Stimulated activated effector memory CD8-positive, alpha-beta T cell treated with anti-CD3 and anti-CD28 coated beads, Interleukin-12 subunit alpha, Interleukin-12 subunit beta, amount 100 ng/mL, for 72 hours (primary cell): ENCODE measurements at regions not wholly inside any gene's neighbourhood (a gene's known extent, or its start where the extent isn't known, plus 50 kb on each side); places are given as distances from the start of the nearest gene placed in this dataset.
A peak's percentile ranks its signal among the peaks of the same experiment; 100 is the strongest.

Experiments
- ATAC-seq: fragments of 150-1000 bp; cut with Tn5 transposase; 2 replicates; pipeline ENCODE4 v1.10.0; 2021
- DNase-seq, 2 donors: peaks; one replicate each; pipeline ENCODE4 v3.0.0; 2021 to 2022; ENCODE audit warnings: low spot score in 2 of 2
- H3K27ac Mint-ChIP-seq: one replicate; pipeline ENCODE4 v1.8.0; 2022; ENCODE audit warnings: mild to moderate bottlenecking, mixed read lengths
- H3K36me3 Mint-ChIP-seq: one replicate; pipeline ENCODE4 v1.8.0; 2022; ENCODE audit warnings: mild to moderate bottlenecking, mixed read lengths
- H3K4me1 Mint-ChIP-seq: one replicate; pipeline ENCODE4 v1.8.0; 2022; ENCODE audit warnings: mixed read lengths
- H3K4me3 Mint-ChIP-seq: one replicate; pipeline ENCODE4 v1.8.0; 2022; ENCODE audit warnings: mild to moderate bottlenecking, mixed read lengths
- H3K9me3 Mint-ChIP-seq: one replicate; pipeline ENCODE4 v1.8.0; 2022; ENCODE audit warnings: mixed read lengths

DNA sequence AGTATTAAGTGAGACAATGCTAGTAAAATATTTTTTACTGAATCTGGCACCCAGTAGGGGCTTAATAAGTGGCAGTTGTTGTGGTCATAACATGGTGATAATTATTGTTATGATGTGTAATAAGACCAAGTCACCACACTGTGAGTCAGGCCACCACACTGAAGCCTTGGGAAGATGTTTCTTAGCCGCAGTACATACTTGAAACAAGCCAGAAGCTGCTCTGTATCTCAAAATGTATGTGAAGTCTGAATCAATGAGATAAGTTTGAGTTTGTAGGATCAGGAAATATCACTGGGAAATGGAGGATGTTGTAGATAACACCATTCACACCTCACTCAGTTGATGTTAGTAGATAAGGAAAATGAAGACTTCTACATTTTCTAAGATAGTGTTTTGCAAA, 51.3 kb upstream of the PTPN3 start:
- no peak for ATAC-seq
- H3K27ac Mint-ChIP-seq = no peak overlapping the region

DNA sequence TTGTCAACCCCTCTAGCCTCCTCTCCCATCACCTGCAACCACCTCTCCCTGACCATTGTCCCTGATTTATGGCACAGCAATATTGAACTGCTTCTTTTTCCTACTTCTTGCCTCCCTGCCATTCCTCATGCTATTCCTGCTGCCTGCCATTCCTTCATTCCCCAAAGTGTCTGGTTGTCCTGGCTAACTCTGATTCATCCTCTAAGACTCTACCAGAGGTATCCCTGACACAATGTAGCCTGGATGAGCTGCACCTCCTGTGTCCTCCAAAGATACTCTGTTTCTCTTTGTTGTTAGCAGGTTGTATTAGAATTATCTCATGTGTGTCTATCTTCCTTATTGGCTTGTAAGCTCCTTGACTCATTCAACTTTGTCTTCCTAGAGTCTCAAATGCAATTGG, 53.5 kb upstream of the PTPN3 start:
- no peak for ATAC-seq
- H3K4me3 Mint-ChIP-seq = no peak overlapping the region
- DNase-seq = no peak
- H3K9me3 Mint-ChIP-seq = peaks cover 13% of the 10 kb centered on the region
- H3K36me3 Mint-ChIP-seq = no peaks in the 10 kb centered on the region
- H3K4me1 Mint-ChIP-seq = no peaks in the 10 kb centered on the region
- H3K27ac Mint-ChIP-seq = no peak overlapping the region

More for the DNA sequence above, 51.3 kb upstream of the PTPN3 start:
- Mint-ChIP-seq H3K4me1 (no peaks in the 10 kb centered on the region), H3K36me3 (no peaks in the 10 kb centered on the region), H3K9me3 (peaks cover 17% of the 10 kb centered on the region), H3K4me3 (no peak overlapping the region)
- no peak for DNase-seq

DNA sequence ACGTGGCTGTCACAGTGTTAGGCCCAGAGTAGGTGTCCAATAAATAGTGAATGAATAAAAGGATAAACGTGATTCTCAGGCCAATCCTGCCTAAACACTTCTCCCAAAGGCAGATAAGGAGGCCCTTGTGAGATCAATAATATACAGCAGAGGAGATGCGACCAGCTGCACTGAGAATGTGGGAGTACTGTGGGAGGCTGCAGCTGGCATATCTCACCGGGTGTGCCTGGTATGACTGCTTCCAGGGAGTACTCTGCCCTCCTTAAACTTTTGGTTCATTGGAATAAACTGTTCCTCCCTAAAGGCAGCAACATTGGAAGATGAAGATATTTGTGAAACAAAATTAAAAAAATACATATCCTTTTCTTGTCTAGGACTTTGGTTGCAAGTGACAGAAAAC, 57.1 kb upstream of the PTPN3 start:
- Mint-ChIP-seq H3K9me3 (peaks cover 13% of the 10 kb centered on the region), H3K27ac (no peak overlapping the region), H3K36me3 (no peaks in the 10 kb centered on the region), H3K4me3 (no peak overlapping the region), H3K4me1 (no peaks in the 10 kb centered on the region)
- ATAC-seq = no peak
- DNase-seq = no peak

DNA sequence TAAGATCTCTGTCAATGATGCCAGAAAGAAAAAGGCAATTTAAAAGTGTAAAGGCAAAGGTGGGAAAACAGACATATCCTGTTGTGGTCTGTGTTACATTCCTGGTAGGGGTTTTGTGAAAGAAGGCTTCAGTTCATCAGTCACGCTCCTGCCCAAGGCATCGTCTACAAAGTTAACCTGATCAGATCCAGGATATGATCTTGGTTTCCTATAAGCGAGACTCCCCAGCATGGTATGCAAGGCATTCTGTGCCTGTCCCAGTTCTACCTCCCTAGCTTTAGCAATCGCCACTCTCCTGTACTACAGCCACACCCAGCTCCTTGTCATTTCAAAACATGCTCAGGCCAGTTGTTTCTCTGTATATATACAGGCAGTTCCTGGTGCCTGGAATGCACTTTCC, 58.0 kb upstream of the PTPN3 start:
- no peak for ATAC-seq
- no peak overlapping the region for H3K27ac Mint-ChIP-seq

DNA sequence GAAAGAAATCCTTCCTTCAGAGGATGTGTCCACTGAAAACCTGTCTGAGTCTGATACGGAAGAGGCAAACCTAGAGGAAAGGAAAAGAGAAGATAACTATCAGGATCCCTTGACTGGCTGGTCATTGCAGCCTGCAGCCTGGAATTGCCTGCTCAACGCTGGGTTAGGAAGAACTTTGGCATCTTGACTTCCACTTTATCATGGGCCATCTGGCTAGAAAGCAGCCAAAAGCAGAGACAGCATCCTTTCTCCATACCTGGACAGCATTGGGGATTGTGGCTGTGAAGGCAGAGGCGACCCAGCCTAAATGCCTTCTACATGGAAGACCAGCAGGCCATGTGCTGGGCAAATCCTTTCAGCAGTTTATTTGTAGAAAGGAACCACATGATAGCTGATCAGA, 58.7 kb upstream of the PTPN3 start:
- Mint-ChIP-seq H3K9me3 (peaks cover 7% of the 10 kb centered on the region), H3K27ac (no peak overlapping the region)

More for the DNA sequence above, 58.0 kb upstream of the PTPN3 start:
- no peak overlapping the region for H3K4me3 Mint-ChIP-seq
- H3K36me3 Mint-ChIP-seq = no peaks in the 10 kb centered on the region
- no peak for DNase-seq
- H3K9me3 Mint-ChIP-seq = peaks cover 13% of the 10 kb centered on the region
- no peaks in the 10 kb centered on the region for H3K4me1 Mint-ChIP-seq

DNA sequence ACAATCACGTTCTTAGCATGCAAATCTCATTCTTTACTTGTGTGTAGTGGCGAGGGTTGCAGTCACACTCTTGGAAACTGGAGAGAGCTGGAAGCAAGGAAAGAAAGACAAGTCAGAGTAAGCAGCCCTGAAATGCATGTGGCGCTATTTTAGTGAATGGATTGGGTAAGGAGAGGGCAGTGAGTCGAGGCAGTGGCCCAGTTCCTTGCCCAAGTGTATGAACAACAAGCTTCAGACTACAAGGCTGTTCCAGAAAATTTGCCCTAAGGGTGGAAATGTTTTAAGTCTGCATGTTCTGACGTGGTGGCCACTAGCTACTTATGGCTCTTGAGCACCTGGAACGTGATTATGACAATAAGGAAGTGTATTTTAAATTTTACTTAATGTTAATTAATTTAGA, 59.4 kb upstream of the PTPN3 start:
- Mint-ChIP-seq H3K27ac (no peak overlapping the region), H3K36me3 (no peaks in the 10 kb centered on the region), H3K9me3 (peaks cover 11% of the 10 kb centered on the region), H3K4me1 (no peaks in the 10 kb centered on the region), H3K4me3 (no peak overlapping the region)
- no peak for ATAC-seq
- DNase-seq = no peak

More for the DNA sequence above, 58.7 kb upstream of the PTPN3 start:
- DNase-seq = no peak
- no peaks in the 10 kb centered on the region for H3K4me1 Mint-ChIP-seq
- no peak overlapping the region for H3K4me3 Mint-ChIP-seq
- ATAC-seq = no peak
- H3K36me3 Mint-ChIP-seq = no peaks in the 10 kb centered on the region

DNA sequence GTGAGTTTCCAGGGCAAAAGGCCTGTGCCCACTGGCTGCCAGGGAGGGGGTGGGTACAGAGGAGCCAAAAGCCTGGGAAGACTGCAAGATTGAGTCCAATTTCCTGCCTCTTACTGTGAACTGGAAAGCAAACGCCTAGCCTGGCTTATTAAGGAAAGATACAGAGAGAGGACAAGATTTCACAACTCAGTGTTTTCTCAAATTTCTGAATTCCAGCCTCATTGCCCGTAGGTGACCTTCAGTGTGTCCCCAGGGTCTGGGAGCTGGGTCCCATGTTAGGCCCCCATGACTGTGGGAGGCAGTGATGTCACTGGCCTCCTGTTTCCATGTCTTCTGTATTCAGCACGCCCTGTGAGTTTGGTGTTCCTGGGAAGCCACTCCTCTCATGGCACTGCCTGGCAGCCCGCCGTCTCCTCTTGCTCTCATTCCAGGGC, 60.6 kb upstream of the PTPN3 start:
- Mint-ChIP-seq H3K9me3 (peaks cover 8% of the 10 kb centered on the region), H3K4me3 (no peak overlapping the region), H3K27ac (no peak overlapping the region), H3K36me3 (no peaks in the 10 kb centered on the region), H3K4me1 (no peaks in the 10 kb centered on the region)
- no peak for DNase-seq
- no peak for ATAC-seq

DNA sequence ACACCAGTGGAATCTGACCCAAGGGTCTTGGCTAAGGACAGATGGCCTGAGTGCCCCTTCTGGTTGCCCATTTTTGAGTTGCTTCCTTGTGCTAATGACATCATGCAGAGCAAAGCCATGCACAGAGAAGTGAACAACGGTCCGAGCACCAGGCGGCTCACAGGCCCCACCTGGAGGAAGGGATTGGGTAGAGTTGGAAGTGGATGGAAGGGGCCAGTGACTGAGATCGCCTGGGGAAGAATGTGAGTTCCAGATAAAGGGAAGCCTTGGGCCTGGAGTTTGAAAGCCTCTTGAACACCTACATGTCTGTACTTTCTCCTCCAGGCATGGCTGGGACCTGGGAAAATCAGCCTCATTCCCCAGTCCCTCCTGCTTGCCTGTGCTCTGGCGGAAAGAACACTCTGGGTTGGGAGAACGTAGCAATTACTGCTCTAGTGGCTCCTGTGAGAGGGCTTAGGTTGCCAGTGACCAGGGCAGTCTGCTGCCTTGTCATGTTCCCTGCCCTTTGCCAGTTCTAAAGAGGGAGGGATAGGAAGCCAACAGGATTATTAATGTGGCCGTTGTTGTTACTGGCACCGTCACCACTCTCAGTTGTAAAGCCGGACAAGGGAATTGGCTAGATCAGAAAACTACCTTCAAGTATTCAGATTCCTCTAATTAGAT, 62.5 kb upstream of the PTPN3 start:
- ATAC-seq (no peak), DNase-seq (no peak)
- H3K4me3 Mint-ChIP-seq = no peak overlapping the region
- no peaks in the 10 kb centered on the region for H3K36me3 Mint-ChIP-seq
- H3K4me1 Mint-ChIP-seq = no peaks in the 10 kb centered on the region
- peaks cover 8% of the 10 kb centered on the region for H3K9me3 Mint-ChIP-seq
- H3K27ac Mint-ChIP-seq = no peak overlapping the region

DNA sequence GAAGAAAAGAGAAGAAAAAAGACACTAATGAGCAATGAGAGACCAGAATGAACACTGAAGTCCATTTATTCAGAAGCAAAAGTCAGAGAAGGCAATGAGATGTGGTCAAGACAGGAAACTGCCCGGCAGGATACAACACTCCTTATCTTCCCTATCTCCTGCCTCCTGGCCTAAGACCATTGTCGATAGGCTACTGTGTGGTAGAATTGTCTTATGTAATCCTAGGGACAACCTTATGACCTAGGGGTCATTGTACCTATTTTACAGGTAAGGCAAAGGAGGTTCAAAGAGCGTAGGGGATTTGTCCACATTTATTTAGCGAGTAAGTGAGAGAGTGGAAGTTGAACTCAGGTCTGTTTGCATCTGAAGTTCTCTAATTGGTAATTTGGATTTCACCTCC, 63.0 kb upstream of the PTPN3 start:
- no peak for DNase-seq
- H3K9me3 Mint-ChIP-seq = peaks cover 8% of the 10 kb centered on the region
- no peak overlapping the region for H3K27ac Mint-ChIP-seq
- no peak for ATAC-seq
- no peaks in the 10 kb centered on the region for H3K36me3 Mint-ChIP-seq
- no peak overlapping the region for H3K4me3 Mint-ChIP-seq
- H3K4me1 Mint-ChIP-seq = no peaks in the 10 kb centered on the region

DNA sequence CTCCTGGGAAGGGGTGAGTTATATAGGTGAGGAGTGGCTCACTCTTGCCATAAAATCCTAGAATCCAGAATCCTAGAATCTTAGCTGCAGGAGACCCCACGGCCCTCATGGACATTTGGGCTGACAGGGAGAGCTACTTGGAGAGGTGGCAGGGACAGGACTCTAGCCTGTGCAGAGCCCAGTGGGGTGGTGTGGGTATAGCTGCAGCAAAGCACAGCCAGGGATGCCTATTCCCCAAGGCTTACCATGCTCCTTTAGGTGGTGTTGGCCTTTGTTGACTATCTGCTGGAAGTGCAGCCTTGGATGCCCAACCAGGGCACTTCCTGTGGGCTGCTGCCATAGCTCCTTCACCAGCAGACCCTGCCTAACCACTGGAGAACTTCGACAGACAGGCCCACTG, 70.0 kb upstream of the PTPN3 start:
- no peaks in the 10 kb centered on the region for H3K4me1 Mint-ChIP-seq
- no peaks in the 10 kb centered on the region for H3K36me3 Mint-ChIP-seq
- DNase-seq = no peak
- no peak overlapping the region for H3K4me3 Mint-ChIP-seq
- peaks cover 3% of the 10 kb centered on the region for H3K9me3 Mint-ChIP-seq
- H3K27ac Mint-ChIP-seq = no peak overlapping the region
- no peak for ATAC-seq

DNA sequence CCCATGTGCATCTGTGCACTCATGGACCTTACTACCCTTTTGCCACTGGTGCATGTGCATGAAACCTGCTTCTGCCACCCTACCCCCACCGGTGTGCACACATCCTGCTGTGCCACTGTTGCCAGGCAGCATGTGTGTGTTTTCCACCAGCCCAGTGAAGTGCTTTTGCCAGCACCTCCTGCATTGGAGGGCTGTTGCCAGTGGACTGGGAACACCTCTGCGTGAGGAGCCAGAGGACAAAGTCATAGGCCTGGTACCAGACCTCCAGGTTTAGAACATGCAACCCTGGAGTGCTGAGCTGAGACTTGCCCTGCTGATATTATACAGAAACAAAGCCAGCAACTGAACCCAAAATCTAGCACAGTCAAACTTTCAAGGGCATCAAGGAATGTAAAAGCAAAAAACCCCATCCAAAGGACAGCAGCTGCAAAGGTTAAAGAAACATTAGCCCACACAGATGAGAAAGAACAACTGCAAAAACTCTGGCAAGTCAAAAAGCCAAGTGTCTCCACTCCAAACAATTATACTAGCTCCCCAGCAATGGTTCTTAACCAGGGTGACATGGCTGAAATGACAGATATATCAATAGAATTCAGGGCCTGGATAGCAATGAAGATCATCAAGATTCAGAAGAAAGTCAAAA, 70.6 kb upstream of the PTPN3 start:
- no peaks in the 10 kb centered on the region for H3K36me3 Mint-ChIP-seq
- H3K4me3 Mint-ChIP-seq = no peak overlapping the region
- no peak for ATAC-seq
- no peaks in the 10 kb centered on the region for H3K4me1 Mint-ChIP-seq
- peaks cover 3% of the 10 kb centered on the region for H3K9me3 Mint-ChIP-seq
- DNase-seq = no peak
- H3K27ac Mint-ChIP-seq = no peak overlapping the region

DNA sequence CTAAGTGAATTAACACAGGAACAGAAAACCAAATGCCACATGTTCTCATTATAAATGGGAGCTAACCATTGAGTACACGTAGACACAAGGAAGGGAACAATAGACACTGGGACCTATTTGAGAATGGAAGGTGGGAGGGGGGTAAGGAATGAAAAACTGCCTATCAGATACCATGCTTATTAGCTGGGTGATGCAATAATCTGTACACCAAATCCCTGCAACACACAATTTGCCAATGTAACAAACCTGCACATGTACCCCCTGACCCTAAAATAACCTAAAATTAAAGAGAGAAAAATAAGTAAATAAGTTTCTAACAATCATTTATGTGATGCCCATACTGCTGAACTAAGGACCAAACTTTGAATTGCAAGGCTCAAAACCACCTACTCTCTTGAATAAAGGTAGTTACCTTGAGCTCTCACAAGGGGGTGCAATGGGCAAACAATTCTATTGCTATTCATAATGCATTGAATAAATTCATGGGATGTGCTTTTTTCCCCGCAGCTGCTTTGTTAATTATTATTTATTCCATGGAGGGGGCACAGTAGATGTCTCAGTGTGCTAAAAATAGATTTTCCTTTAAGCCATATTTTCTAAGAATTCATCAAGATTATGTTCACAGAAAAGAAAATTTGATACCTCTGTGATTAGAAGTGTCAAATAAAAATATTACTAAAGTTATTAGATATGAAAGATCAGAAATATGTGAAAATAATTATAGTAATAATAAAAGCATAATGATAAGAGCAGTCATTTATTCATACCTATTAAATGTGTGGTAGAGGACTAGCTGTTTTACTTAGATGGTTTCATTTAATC, 76.2 kb upstream of the PTPN3 start:
- Mint-ChIP-seq H3K9me3 (peaks cover under 1% of the 10 kb centered on the region), H3K27ac (no peak overlapping the region), H3K4me1 (no peaks in the 10 kb centered on the region), H3K4me3 (no peak overlapping the region), H3K36me3 (no peaks in the 10 kb centered on the region)
- DNase-seq (no peak), ATAC-seq (no peak)

DNA sequence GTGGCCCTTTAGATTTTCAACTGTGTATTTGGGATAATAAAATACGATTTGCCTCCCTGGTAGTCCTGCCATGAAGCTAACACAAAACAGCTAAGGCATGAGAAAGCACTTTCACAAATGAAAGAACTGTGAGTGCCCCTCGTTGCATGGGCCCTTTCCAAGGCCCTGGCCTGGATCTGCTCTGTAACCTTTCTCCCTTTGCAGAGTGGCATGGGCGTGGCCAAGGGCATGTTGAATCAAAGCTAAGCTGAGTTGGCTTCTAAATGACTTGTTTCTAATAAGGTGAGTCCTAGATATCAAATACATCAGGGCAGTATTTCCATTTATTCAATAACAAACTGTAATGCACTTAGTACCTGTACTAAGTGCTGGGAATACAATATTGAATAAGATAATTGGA, 78.7 kb upstream of the PTPN3 start:
- no peaks in the 10 kb centered on the region for H3K36me3 Mint-ChIP-seq
- no peak overlapping the region for H3K27ac Mint-ChIP-seq
- no peaks in the 10 kb centered on the region for H3K4me1 Mint-ChIP-seq
- H3K9me3 Mint-ChIP-seq = peaks cover 2% of the 10 kb centered on the region
- ATAC-seq (no peak), DNase-seq (no peak)
- no peak overlapping the region for H3K4me3 Mint-ChIP-seq

DNA sequence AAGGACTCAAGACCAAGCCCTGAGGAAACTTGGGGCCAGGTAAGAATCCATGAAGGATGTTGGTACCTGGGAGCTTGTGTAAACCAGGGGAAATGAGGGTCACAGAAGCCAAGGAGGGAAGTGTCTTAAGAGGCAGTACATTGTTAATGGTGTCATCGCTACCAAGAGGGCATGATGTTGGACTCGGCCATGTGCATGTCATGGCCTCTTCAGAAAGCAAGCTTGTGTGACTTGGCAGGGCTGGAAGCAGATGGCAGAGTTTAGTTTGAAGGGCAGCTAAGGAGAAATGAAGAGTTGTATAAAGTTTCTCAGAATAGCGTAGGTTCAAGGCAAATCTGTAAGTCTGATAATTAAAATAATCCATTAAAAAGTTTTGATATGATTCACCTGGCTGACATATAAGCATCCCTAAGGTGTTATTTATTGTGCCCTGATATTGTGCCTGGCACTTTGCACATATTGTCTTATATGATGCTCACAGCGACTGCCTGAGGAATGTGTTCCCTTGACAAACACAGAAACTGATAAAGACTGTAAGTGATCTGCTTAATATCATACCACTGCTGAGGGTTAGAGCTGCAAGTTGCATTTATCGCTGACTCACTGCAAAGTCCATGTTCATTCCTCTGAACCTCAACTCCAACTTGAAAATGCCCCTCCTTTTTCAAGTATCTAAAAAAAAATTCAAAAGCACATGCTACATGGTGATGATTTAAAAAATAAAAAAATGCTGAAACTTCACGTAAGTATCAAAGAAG, 81.3 kb upstream of the PTPN3 start:
- no peaks in the 10 kb centered on the region for H3K4me1 Mint-ChIP-seq
- peaks cover 2% of the 10 kb centered on the region for H3K9me3 Mint-ChIP-seq
- peak; percentile 21 for ATAC-seq
- no peak for DNase-seq
- no peak overlapping the region for H3K27ac Mint-ChIP-seq
- H3K4me3 Mint-ChIP-seq = no peak overlapping the region
- no peaks in the 10 kb centered on the region for H3K36me3 Mint-ChIP-seq

DNA sequence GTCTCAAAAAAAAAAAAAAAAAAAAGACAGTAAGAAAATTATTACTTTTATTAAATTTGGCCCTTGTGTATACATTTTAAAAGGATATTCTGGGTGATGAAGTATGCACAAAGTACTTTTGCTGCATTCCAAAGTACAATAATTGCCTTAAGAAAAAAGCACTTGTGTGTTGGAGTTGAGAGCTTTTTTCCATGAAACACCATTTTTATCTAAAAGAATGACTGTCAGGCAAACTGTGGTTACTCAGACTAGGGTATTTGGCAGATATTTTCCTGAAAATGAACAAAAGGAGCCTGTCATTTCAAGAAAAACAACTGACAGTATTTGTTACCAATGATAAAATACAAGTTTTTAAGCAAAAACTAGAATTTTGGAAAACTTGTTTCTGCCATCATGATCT, 84.3 kb upstream of the PTPN3 start:
- Mint-ChIP-seq H3K36me3 (no peaks in the 10 kb centered on the region), H3K27ac (no peak overlapping the region), H3K4me1 (no peaks in the 10 kb centered on the region), H3K9me3 (peaks cover 2% of the 10 kb centered on the region), H3K4me3 (no peak overlapping the region)
- ATAC-seq = no peak
- no peak for DNase-seq
